Kidney (tissue), 13 donors: ENCODE measurements at regions not wholly inside any gene's neighbourhood (a gene's known extent, or its start where the extent isn't known, plus 50 kb on each side); places are given as distances from the start of the nearest gene placed in this dataset.

ENCODE experiments used
- DNase-seq, 5 donors: peaks; one replicate each; pipeline ENCODE4 v3.0.0-alpha.2; 2013 to 2020
- FAIRE-seq: peaks from 2 replicates; lab custom pipeline; 2012; peaks lifted over from hg19 to GRCh38; lab: Jason Lieb, UNC
- H3K27ac ChIP-seq, 2 donors: one replicate each; pipeline ENCODE4 v1.7.0; 2013; ENCODE audit warnings: low read depth in 2 of 2, low read length in 2 of 2, inconsistent platforms in 1 of 2
- H3K27me3 ChIP-seq: one replicate; pipeline ENCODE4 v1.7.1; 2013; ENCODE audit warnings: low read length, inconsistent platforms; ENCODE audit not compliant: control insufficient read depth, insufficient read depth
- H3K36me3 ChIP-seq, 3 donors: one replicate each; pipeline versions ENCODE4 v1.7.0 to v1.7.1; 2013; ENCODE audit warnings: low read length in 3 of 3, control low read depth in 1 of 3, inconsistent platforms in 1 of 3; ENCODE audit not compliant: insufficient read depth in 3 of 3, control insufficient read depth in 2 of 3
- H3K4me1 ChIP-seq, 3 donors: one replicate each; pipeline versions ENCODE4 v1.7.0 to v1.7.1; 2013; ENCODE audit warnings: low read length in 3 of 3, inconsistent platforms in 1 of 3, low read depth in 1 of 3; ENCODE audit not compliant: control insufficient read depth in 2 of 3, insufficient read depth in 2 of 3
- H3K4me3 ChIP-seq, 3 donors: one replicate each; pipeline versions ENCODE4 v1.7.0 to v1.8.1; 2013; ENCODE audit warnings: low read length in 3 of 3, control low read depth in 1 of 3, inconsistent platforms in 1 of 3
- H3K9ac ChIP-seq, 3 donors: one replicate each; pipeline versions ENCODE4 v1.7.0 to v1.7.1; 2013; ENCODE audit warnings: low read length in 3 of 3, control low read depth in 1 of 3, inconsistent platforms in 1 of 3
- H3K9me3 ChIP-seq, 3 donors: one replicate each; pipeline versions ENCODE4 v1.7.0 to v1.7.1; 2013; ENCODE audit warnings: low read length in 3 of 3, control low read depth in 1 of 3, inconsistent platforms in 1 of 3; ENCODE audit not compliant: control insufficient read depth in 2 of 3, insufficient read depth in 1 of 3
- CTCF ChIP-seq: IDR thresholded peaks from 3 replicates; pipeline ENCODE4 v1.5.1; 2012; ENCODE audit warnings: mild to moderate bottlenecking, moderate library complexity, borderline replicate concordance; ENCODE audit not compliant: insufficient read depth; ENCODE audit errors: extremely low read depth
- intact Hi-C: fragments of 100-400 bp; cut with DNase I; formaldehyde crosslinking; loops from one replicate; pipeline ENCODE4 v1.11.1; 2022
- donor health status: control.
- donor health status: control.
- donor health status: control.
- donor health status: control.
- donor health status: control.
- donor health status: DM: yes; HTN: yes; CAD: no.
- donor health status: Normal renal cell carcinoma (clear cell type).

- Histone ChIP-seq H3K9me3 (no peaks in the 10 kb centered on the region), H3K4me3 (no peak overlapping the region), H3K27me3 (no peaks in the 10 kb centered on the region), H3K9ac (no peak overlapping the region), H3K4me1 (no peaks in the 10 kb centered on the region), H3K36me3 (no peaks in the 10 kb centered on the region), H3K27ac (no peak overlapping the region)
- intact Hi-C loops: no loop called here
- no peak for FAIRE-seq
- DNase-seq: no peak
- no peak for TF ChIP-seq CTCF
Measured at GRCh38 chr9:27634879-27635278, 61.6 kb upstream of the C9orf72 start.

- TF ChIP-seq CTCF: no peak
- DNase-seq: no peak
- intact Hi-C loops: no loop called here
- Histone ChIP-seq H3K27ac (no peak overlapping the region), H3K9ac (no peak overlapping the region), H3K9me3 (no peaks in the 10 kb centered on the region), H3K4me3 (no peak overlapping the region), H3K27me3 (no peaks in the 10 kb centered on the region), H3K4me1 (no peaks in the 10 kb centered on the region), H3K36me3 (no peaks in the 10 kb centered on the region)
- FAIRE-seq: no peak
Measured at GRCh38 chr9:27638716-27639115, 65.4 kb upstream of the C9orf72 start.

GRCh38 chr9:27645161-27645840 lies 72.0 kb upstream of the C9orf72 start:
- H3K27me3 ChIP-seq: no peaks in the 10 kb centered on the region
- H3K36me3 ChIP-seq: no peaks in the 10 kb centered on the region
- intact Hi-C loops: no loop called here
- H3K9me3 ChIP-seq: no peaks in the 10 kb centered on the region
- no peak for FAIRE-seq
- no peak overlapping the region for H3K4me3 ChIP-seq
- H3K27ac ChIP-seq: no peak overlapping the region
- H3K9ac ChIP-seq: no peak overlapping the region
- no peaks in the 10 kb centered on the region for H3K4me1 ChIP-seq
- no peak for TF ChIP-seq CTCF
- peak in 1 of 5 donors; percentile 16 for DNase-seq

- Histone ChIP-seq H3K9ac (no peak overlapping the region), H3K36me3 (no peaks in the 10 kb centered on the region), H3K4me1 (no peaks in the 10 kb centered on the region), H3K27me3 (no peaks in the 10 kb centered on the region), H3K9me3 (no peaks in the 10 kb centered on the region), H3K27ac (no peak overlapping the region), H3K4me3 (no peak overlapping the region)
- TF ChIP-seq CTCF: no peak
- intact Hi-C loops: no loop called here
- FAIRE-seq (no peak), DNase-seq (no peak)
Measured at GRCh38 chr9:27653246-27653645, 80.0 kb upstream of the C9orf72 start.
